IPS-15b (cell line): ENCODE measurements at regions not wholly inside any gene's neighbourhood (a gene's known extent, or its start where the extent isn't known, plus 50 kb on each side); places are given as distances from the start of the nearest gene placed in this dataset.
"Not testable (repeated sequence)": the region's sequence is repeated elsewhere in the genome, so short reads cannot be mapped to it uniquely, and the experiment has no call there.

Source experiments
- H3K27me3 ChIP-seq: one replicate; pipeline ENCODE4 v1.6.1; 2013; ENCODE audit warnings: low read length; ENCODE audit not compliant: control insufficient read depth, insufficient read depth
- H3K36me3 ChIP-seq: one replicate; pipeline ENCODE4 v1.6.1; 2013; ENCODE audit warnings: low read length; ENCODE audit not compliant: control insufficient read depth, insufficient read depth
- H3K4me1 ChIP-seq: one replicate; pipeline ENCODE4 v1.6.1; 2013; ENCODE audit warnings: mild to moderate bottlenecking, low read length; ENCODE audit not compliant: control insufficient read depth, insufficient read depth
- H3K4me3 ChIP-seq: one replicate; pipeline ENCODE4 v1.5.1; 2013; ENCODE audit warnings: low read depth, low read length
- H3K9ac ChIP-seq: one replicate; pipeline ENCODE4 v1.6.1; 2013; ENCODE audit warnings: low read depth, mild to moderate bottlenecking, low read length
- H3K9me3 ChIP-seq: one replicate; pipeline ENCODE4 v1.6.1; 2013; ENCODE audit warnings: mild to moderate bottlenecking, low read length; ENCODE audit not compliant: control insufficient read depth, insufficient read depth

GRCh38 chr3:79973482-79973881 is 205.7 kb upstream of the ROBO1 start:
- Histone ChIP-seq H3K36me3 (no peaks in the 10 kb centered on the region), H3K27me3 (no peaks in the 10 kb centered on the region), H3K9ac (no peak overlapping the region), H3K4me1 (no peaks in the 10 kb centered on the region), H3K9me3 (no peaks in the 10 kb centered on the region), H3K4me3 (no peak overlapping the region)

GRCh38 chr3:79968418-79968817 is 200.6 kb upstream of the ROBO1 start:
- Histone ChIP-seq H3K9ac (no peak overlapping the region), H3K4me1 (no peaks in the 10 kb centered on the region), H3K36me3 (no peaks in the 10 kb centered on the region), H3K4me3 (no peak overlapping the region), H3K9me3 (no peaks in the 10 kb centered on the region), H3K27me3 (no peaks in the 10 kb centered on the region)

- no peaks in the 10 kb centered on the region for H3K9me3 ChIP-seq
- H3K9ac ChIP-seq: no peak overlapping the region
- no peaks in the 10 kb centered on the region for H3K4me1 ChIP-seq
- H3K4me3 ChIP-seq: no peak overlapping the region
- H3K27me3 ChIP-seq: no peaks in the 10 kb centered on the region
- no peaks in the 10 kb centered on the region for H3K36me3 ChIP-seq
These were observed 192.8 kb upstream of the ROBO1 start for GRCh38 chr3:79960594-79960993.

GRCh38 chr3:79957066-79957465 is 189.3 kb upstream of the ROBO1 start:
- no peak overlapping the region for H3K4me3 ChIP-seq
- no peaks in the 10 kb centered on the region for H3K4me1 ChIP-seq
- H3K36me3 ChIP-seq: no peaks in the 10 kb centered on the region
- H3K27me3 ChIP-seq: no peaks in the 10 kb centered on the region
- no peaks in the 10 kb centered on the region for H3K9me3 ChIP-seq
- H3K9ac ChIP-seq: no peak overlapping the region

GRCh38 chr3:79954756-79955155 is 187.0 kb upstream of the ROBO1 start:
- H3K36me3 ChIP-seq: no peaks in the 10 kb centered on the region
- no peaks in the 10 kb centered on the region for H3K9me3 ChIP-seq
- H3K4me3 ChIP-seq: no peak overlapping the region
- H3K27me3 ChIP-seq: no peaks in the 10 kb centered on the region
- H3K9ac ChIP-seq: no peak overlapping the region
- no peaks in the 10 kb centered on the region for H3K4me1 ChIP-seq

- no peaks in the 10 kb centered on the region for H3K36me3 ChIP-seq
- H3K4me1 ChIP-seq: no peaks in the 10 kb centered on the region
- no peak overlapping the region for H3K9ac ChIP-seq
- no peak overlapping the region for H3K4me3 ChIP-seq
- H3K27me3 ChIP-seq: no peaks in the 10 kb centered on the region
- no peaks in the 10 kb centered on the region for H3K9me3 ChIP-seq
These were observed 185.8 kb upstream of the ROBO1 start for GRCh38 chr3:79953591-79954101.

GRCh38 chr3:79951426-79951825 is 183.6 kb upstream of the ROBO1 start:
- H3K4me3 ChIP-seq, H3K4me1 ChIP-seq, H3K27me3 ChIP-seq, H3K9me3 ChIP-seq, H3K9ac ChIP-seq, H3K36me3 ChIP-seq: not testable (repeated sequence)

GRCh38 chr3:79947957-79948356 is 180.2 kb upstream of the ROBO1 start:
- Histone ChIP-seq H3K9ac (no peak overlapping the region), H3K4me1 (no peaks in the 10 kb centered on the region), H3K4me3 (no peak overlapping the region), H3K9me3 (no peaks in the 10 kb centered on the region), H3K36me3 (no peaks in the 10 kb centered on the region), H3K27me3 (no peaks in the 10 kb centered on the region)

- no peaks in the 10 kb centered on the region for H3K36me3 ChIP-seq
- no peak overlapping the region for H3K9ac ChIP-seq
- no peaks in the 10 kb centered on the region for H3K27me3 ChIP-seq
These were observed 179.7 kb upstream of the ROBO1 start for GRCh38 chr3:79947469-79947868.

GRCh38 chr3:79937567-79937966 is 169.8 kb upstream of the ROBO1 start:
- Histone ChIP-seq H3K4me1 (peaks cover 8% of the 10 kb centered on the region), H3K27me3 (no peaks in the 10 kb centered on the region), H3K36me3 (no peaks in the 10 kb centered on the region), H3K9ac (no peak overlapping the region), H3K4me3 (no peak overlapping the region), H3K9me3 (no peaks in the 10 kb centered on the region)

More at GRCh38 chr3:79947469-79947868, 179.7 kb upstream of the ROBO1 start:
- no peaks in the 10 kb centered on the region for H3K9me3 ChIP-seq
- no peaks in the 10 kb centered on the region for H3K4me1 ChIP-seq
- H3K4me3 ChIP-seq: no peak overlapping the region

- Histone ChIP-seq H3K27me3 (no peaks in the 10 kb centered on the region), H3K36me3 (no peaks in the 10 kb centered on the region), H3K4me1 (no peaks in the 10 kb centered on the region), H3K4me3 (no peak overlapping the region), H3K9me3 (no peaks in the 10 kb centered on the region), H3K9ac (no peak overlapping the region)
These were observed 162.4 kb upstream of the ROBO1 start for GRCh38 chr3:79930196-79930595.

- Histone ChIP-seq H3K27me3 (no peaks in the 10 kb centered on the region), H3K9ac (no peak overlapping the region), H3K4me3 (no peak overlapping the region), H3K36me3 (no peaks in the 10 kb centered on the region), H3K4me1 (no peaks in the 10 kb centered on the region), H3K9me3 (no peaks in the 10 kb centered on the region)
These were observed 161.1 kb upstream of the ROBO1 start for GRCh38 chr3:79928687-79929408.
